HFFc6 (cell line): ENCODE measurements at regions not wholly inside any gene's neighbourhood (a gene's known extent, or its start where the extent isn't known, plus 50 kb on each side); places are given as distances from the start of the nearest gene placed in this dataset.
A peak's percentile ranks its signal among the peaks of the same experiment; 100 is the strongest.
"Not testable (repeated sequence)": the region's sequence is repeated elsewhere in the genome, so short reads cannot be mapped to it uniquely, and the experiment has no call there.

Source experiments
- DNase-seq: peaks from one replicate; pipeline ENCODE4 v3.0.0-alpha.2; 2018
- H3K27ac Mint-ChIP-seq: 2 replicates; pipeline ENCODE4 v1.8.0; 2020; ENCODE audit warnings: mild to moderate bottlenecking, mixed read lengths
- H3K27me3 Mint-ChIP-seq: 2 replicates; pipeline ENCODE4 v1.8.0; 2021; ENCODE audit warnings: mild to moderate bottlenecking, moderate library complexity, mixed read lengths; ENCODE audit not compliant: insufficient read depth
- H3K36me3 Mint-ChIP-seq: 2 replicates; pipeline ENCODE4 v1.8.0; 2021; ENCODE audit warnings: low read depth, mixed read lengths
- H3K4me1 Mint-ChIP-seq: 2 replicates; pipeline ENCODE4 v1.8.0; 2020; ENCODE audit warnings: low read depth, mixed read lengths
- H3K4me3 Mint-ChIP-seq: 2 replicates; pipeline ENCODE4 v1.8.0; 2020; ENCODE audit warnings: mild to moderate bottlenecking, moderate library complexity, mixed read lengths
- H3K9me3 Mint-ChIP-seq: 2 replicates; pipeline ENCODE4 v1.8.0; 2020; ENCODE audit warnings: mild to moderate bottlenecking, mixed read lengths
- CTCF ChIP-seq: fragments of 200-600 bp; sonication (generic); IDR thresholded peaks from 2 replicates; pipeline ENCODE4 v1.5.0; 2021; ENCODE audit warnings: antibody characterized with exemption, mild to moderate bottlenecking

DNA sequence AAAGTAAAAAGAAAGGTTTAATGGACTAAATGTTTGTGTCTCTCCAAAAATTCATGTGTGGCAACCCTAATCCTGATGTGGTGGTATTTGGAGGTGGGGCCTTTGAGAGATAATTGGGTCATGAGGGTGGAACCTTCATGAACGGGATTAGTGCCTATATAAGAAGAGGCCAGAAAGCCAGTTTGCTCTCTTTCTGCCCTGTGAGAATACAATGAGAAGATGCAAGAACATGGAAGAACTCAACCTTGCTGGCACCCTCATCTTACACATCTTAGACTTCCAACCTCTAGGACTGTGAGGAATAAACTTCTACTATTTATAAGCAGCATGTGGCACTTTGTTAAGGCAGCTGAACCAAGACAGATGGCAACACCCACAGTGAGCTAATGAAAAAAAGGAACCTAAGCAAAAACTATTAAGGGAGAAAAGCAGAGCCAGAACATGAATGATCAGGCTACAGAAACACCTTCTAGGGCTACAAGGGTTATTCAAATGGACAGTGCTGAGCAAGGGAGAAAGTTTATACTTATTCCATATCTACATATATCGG, 159.5 kb downstream of the PLK2 start:
- no peak for DNase-seq
- H3K4me3 Mint-ChIP-seq = no peak overlapping the region

DNA sequence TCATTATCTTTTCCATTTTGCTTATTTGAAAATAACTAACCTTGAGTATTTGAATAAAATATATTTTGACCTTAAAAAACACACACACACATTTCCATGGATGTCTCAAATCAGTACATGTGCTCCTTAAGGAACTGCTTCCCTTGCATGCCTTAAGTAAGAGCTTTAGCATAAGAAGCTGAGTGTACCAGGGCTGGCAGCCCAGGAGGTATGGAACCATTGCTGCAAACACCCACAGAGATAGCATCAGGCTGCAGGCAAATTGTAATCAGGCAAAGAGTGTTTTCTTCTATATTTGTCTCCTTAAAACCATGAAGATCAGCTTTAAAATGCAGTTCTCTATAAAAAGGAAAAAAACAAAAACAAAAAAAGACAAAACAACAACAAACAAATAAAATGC, 160.6 kb downstream of the PLK2 start:
- no peaks in the 10 kb centered on the region for H3K36me3 Mint-ChIP-seq
- no peak for DNase-seq
- peaks cover 11% of the 10 kb centered on the region for H3K4me1 Mint-ChIP-seq
- H3K27ac Mint-ChIP-seq = no peak overlapping the region
- no peak for TF ChIP-seq CTCF
- H3K27me3 Mint-ChIP-seq = no peaks in the 10 kb centered on the region; the same call in 1 of the 2 replicates
- H3K9me3 Mint-ChIP-seq = no peaks in the 10 kb centered on the region
- no peak overlapping the region for H3K4me3 Mint-ChIP-seq

More for the DNA sequence above, 159.5 kb downstream of the PLK2 start:
- no peaks in the 10 kb centered on the region for H3K4me1 Mint-ChIP-seq
- TF ChIP-seq CTCF = no peak
- no peaks in the 10 kb centered on the region; the same call in 1 of the 2 replicates for H3K27me3 Mint-ChIP-seq
- H3K27ac Mint-ChIP-seq = no peak overlapping the region
- no peaks in the 10 kb centered on the region for H3K36me3 Mint-ChIP-seq
- H3K9me3 Mint-ChIP-seq = no peaks in the 10 kb centered on the region

GRCh38 chr5:58294598-58295305, 165.1 kb downstream of the PLK2 start:
- no peak for TF ChIP-seq CTCF
- H3K27ac Mint-ChIP-seq = peak overlapping the region; percentile 27; the same call in 1 of the 2 replicates
- no peak overlapping the region for H3K4me3 Mint-ChIP-seq
- H3K27me3 Mint-ChIP-seq = peaks cover 2% of the 10 kb centered on the region; the same call in 1 of the 2 replicates
- peaks cover 12% of the 10 kb centered on the region for H3K4me1 Mint-ChIP-seq
- no peaks in the 10 kb centered on the region for H3K36me3 Mint-ChIP-seq
- DNase-seq = peak; percentile 49
- H3K9me3 Mint-ChIP-seq = peaks cover 2% of the 10 kb centered on the region; the same call in 1 of the 2 replicates

DNA sequence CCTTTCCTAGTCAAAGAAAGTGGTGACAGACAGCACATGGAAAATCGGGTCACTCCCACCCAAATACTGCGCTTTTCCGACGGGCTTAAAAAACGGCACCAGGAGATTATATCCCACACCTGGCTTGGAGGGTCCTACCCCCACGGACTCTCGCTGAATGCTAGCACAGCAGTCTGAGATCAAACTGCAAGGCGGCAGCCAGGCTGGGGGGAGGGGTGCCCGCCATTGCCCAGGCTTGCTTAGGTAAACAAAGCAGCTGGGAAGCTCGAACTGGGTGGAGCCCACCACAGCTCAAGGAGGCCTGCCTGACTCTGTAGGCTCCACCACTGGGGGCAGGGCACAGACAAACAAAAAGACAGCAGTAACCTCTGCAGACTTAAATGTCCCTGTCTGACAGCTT, 171.6 kb downstream of the PLK2 start:
- H3K9me3 Mint-ChIP-seq, DNase-seq, H3K4me3 Mint-ChIP-seq, H3K27ac Mint-ChIP-seq, H3K27me3 Mint-ChIP-seq, H3K36me3 Mint-ChIP-seq, H3K4me1 Mint-ChIP-seq: not testable (repeated sequence)

DNA sequence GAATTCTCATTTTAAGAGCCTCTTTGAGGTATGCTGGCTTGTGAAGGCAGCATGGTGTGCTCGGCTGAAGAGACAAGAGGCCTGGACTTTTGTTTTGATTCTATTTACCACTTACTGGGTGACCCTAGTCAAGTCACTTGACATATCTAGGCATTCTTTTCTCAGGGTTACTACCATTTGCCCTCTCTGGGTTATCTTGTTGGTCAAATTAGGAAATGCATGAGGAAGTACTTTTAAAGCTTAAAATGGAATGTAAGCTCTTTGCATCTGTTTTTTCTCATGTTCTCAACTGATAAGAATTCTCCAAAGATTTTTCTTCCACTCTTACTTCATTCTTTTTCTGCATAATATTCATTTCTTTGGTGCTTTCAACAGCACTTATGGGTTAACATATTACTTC, 173.1 kb downstream of the PLK2 start:
- DNase-seq = no peak
- Mint-ChIP-seq H3K4me3 (no peak overlapping the region), H3K9me3 (peaks cover 4% of the 10 kb centered on the region; the same call in 1 of the 2 replicates), H3K4me1 (peaks cover 7% of the 10 kb centered on the region; the same call in 1 of the 2 replicates), H3K36me3 (no peaks in the 10 kb centered on the region), H3K27ac (no peak overlapping the region), H3K27me3 (peaks cover 2% of the 10 kb centered on the region; the same call in 1 of the 2 replicates)
- TF ChIP-seq CTCF = no peak

GRCh38 chr5:58285900-58286299, 174.0 kb downstream of the PLK2 start:
- Mint-ChIP-seq H3K4me3 (no peak overlapping the region), H3K36me3 (no peaks in the 10 kb centered on the region), H3K4me1 (peaks cover 7% of the 10 kb centered on the region; the same call in 1 of the 2 replicates), H3K9me3 (peaks cover 4% of the 10 kb centered on the region; the same call in 1 of the 2 replicates), H3K27me3 (no peaks in the 10 kb centered on the region), H3K27ac (no peak overlapping the region)
- TF ChIP-seq CTCF = no peak
- no peak for DNase-seq
